ENCODE measurements at regions not wholly inside any gene's neighbourhood (a gene's known extent, or its start where the extent isn't known, plus 50 kb on each side); places are given as distances from the start of the nearest gene placed in this dataset.

DNA sequence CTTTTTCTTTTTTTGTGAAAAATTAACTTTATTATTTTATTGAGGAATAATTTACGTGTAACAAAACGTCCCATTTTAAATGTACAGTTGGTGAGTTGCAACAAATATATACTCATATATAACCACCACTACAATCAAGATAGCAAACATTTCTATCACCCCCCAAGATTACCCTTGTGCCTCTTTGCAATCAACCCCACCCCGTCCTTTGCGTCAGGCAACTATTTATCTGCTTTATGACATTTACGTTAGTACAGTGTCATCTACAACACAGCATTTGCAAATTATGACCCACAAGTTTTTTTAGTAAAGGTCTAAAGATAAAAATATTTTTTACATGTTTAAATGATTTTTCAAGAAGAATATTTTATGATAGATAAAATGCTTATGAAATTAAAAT, 485.6 kb upstream of the SOX9 start:
- H3K4me1 Mint-ChIP-seq, result no peaks in the 10 kb centered on the region; the same call in 2 of the 3 replicates
- no peaks in the 10 kb centered on the region for H3K27me3 Mint-ChIP-seq (ENCODE audit: insufficient read depth, low read depth, poor library complexity)
- no peaks in the 10 kb centered on the region for H3K36me3 Mint-ChIP-seq (ENCODE audit: low read depth)
- Histone ChIP-seq H3K4me3 (no peak overlapping the region), H3K36me3 (ENCODE audit: insufficient read depth) (no peaks in the 10 kb centered on the region), H3K27ac (ENCODE audit: low read depth) (no peak overlapping the region), H3K4me2 (no peak overlapping the region), H3K4me1 (ENCODE audit: insufficient read depth) (no peaks in the 10 kb centered on the region), H3F3A (replicated peaks; ENCODE audit: low read depth) (no peaks in the 10 kb centered on the region), H4K20me1 (replicated peaks; ENCODE audit: insufficient read depth) (no peaks in the 10 kb centered on the region), H3K27me3 (ENCODE audit: insufficient read depth) (no peaks in the 10 kb centered on the region), H3K79me2 (replicated peaks; ENCODE audit: insufficient read depth) (no peaks in the 10 kb centered on the region), H3K9me2 (ENCODE audit: insufficient read depth) (0 out of 2 replicates have a peak, but pooled peaks cover 4% of the 10 kb centered on the region), H2AFZ (no peak overlapping the region)
- H3K9me3 Mint-ChIP-seq, result no peaks in the 10 kb centered on the region
- ATAC-seq, result no peak
- TF ChIP-seq NANOG (IDR thresholded peaks at IDR 0.05; ENCODE audit: borderline replicate concordance) (no peak), POLR2AphosphoS5 (IDR thresholded peaks at IDR 0.05; ENCODE audit: low read depth) (no peak), JUNB (IDR thresholded peaks at IDR 0.05; ENCODE audit: unreplicated experiment) (no peak), ZNF114 (CRISPR knock-in tag; IDR thresholded peaks at IDR 0.05) (no peak), ZNF331 (CRISPR knock-in tag; IDR thresholded peaks at IDR 0.05; ENCODE audit: low read depth) (no peak), STAT1 (IDR thresholded peaks at IDR 0.05; ENCODE audit: unreplicated experiment) (no peak), EZH2 (IDR thresholded peaks at IDR 0.05; ENCODE audit: low read depth, unreplicated experiment) (no peak), ETS1 (IDR thresholded peaks at IDR 0.05) (no peak), ZNF462 (CRISPR knock-in tag; IDR thresholded peaks at IDR 0.05) (no peak), EZH2phosphoT487 (IDR thresholded peaks at IDR 0.05; ENCODE audit: unreplicated experiment) (no peak), CREB1 (CRISPR knock-in tag; IDR thresholded peaks at IDR 0.05; ENCODE audit: low read depth) (no peak)
- TF ChIP-seq, protein P1, sequence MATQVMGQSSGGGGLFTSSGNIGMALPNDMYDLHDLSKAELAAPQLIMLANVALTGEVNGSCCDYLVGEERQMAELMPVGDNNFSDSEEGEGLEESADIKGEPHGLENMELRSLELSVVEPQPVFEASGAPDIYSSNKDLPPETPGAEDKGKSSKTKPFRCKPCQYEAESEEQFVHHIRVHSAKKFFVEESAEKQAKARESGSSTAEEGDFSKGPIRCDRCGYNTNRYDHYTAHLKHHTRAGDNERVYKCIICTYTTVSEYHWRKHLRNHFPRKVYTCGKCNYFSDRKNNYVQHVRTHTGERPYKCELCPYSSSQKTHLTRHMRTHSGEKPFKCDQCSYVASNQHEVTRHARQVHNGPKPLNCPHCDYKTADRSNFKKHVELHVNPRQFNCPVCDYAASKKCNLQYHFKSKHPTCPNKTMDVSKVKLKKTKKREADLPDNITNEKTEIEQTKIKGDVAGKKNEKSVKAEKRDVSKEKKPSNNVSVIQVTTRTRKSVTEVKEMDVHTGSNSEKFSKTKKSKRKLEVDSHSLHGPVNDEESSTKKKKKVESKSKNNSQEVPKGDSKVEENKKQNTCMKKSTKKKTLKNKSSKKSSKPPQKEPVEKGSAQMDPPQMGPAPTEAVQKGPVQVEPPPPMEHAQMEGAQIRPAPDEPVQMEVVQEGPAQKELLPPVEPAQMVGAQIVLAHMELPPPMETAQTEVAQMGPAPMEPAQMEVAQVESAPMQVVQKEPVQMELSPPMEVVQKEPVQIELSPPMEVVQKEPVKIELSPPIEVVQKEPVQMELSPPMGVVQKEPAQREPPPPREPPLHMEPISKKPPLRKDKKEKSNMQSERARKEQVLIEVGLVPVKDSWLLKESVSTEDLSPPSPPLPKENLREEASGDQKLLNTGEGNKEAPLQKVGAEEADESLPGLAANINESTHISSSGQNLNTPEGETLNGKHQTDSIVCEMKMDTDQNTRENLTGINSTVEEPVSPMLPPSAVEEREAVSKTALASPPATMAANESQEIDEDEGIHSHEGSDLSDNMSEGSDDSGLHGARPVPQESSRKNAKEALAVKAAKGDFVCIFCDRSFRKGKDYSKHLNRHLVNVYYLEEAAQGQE (IDR thresholded peaks at IDR 0.05; ENCODE audit: unreplicated experiment), result no peak
- TF ChIP-seq, protein P2, sequence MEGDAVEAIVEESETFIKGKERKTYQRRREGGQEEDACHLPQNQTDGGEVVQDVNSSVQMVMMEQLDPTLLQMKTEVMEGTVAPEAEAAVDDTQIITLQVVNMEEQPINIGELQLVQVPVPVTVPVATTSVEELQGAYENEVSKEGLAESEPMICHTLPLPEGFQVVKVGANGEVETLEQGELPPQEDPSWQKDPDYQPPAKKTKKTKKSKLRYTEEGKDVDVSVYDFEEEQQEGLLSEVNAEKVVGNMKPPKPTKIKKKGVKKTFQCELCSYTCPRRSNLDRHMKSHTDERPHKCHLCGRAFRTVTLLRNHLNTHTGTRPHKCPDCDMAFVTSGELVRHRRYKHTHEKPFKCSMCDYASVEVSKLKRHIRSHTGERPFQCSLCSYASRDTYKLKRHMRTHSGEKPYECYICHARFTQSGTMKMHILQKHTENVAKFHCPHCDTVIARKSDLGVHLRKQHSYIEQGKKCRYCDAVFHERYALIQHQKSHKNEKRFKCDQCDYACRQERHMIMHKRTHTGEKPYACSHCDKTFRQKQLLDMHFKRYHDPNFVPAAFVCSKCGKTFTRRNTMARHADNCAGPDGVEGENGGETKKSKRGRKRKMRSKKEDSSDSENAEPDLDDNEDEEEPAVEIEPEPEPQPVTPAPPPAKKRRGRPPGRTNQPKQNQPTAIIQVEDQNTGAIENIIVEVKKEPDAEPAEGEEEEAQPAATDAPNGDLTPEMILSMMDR (conservative IDR thresholded peaks at IDR 0.05; ENCODE audit: low read depth in 2 of 2), result no peak
- no peak overlapping the region for H3K27ac Mint-ChIP-seq
- no peak for DNase-seq (ENCODE audit: low spot score)
- H3K4me3 Mint-ChIP-seq, result no peak overlapping the region

All from GM23338 (cell line).